Inferior parietal cortex (tissue), 1 donor: ENCODE measurements at regions not wholly inside any gene's neighbourhood (a gene's known extent, or its start where the extent isn't known, plus 50 kb on each side); places are given as distances from the start of the nearest gene placed in this dataset.
A peak's percentile ranks its signal among the peaks of the same experiment; 100 is the strongest.
"Not testable (repeated sequence)": the region's sequence is repeated elsewhere in the genome, so short reads cannot be mapped to it uniquely, and the experiment has no call there.

Experiments used
- DNase-seq: peaks from one replicate; pipeline ENCODE4 v3.0.0-alpha.2; 2016; ENCODE audit errors: extremely low spot score

- no peak for DNase-seq
Observed at GRCh38 chr5:57750282-57750681, 267.7 kb upstream of the ACTBL2 start.

GRCh38 chr5:57749396-57749795 lies 266.8 kb upstream of the ACTBL2 start:
- no peak for DNase-seq

- no peak for DNase-seq
Observed at GRCh38 chr5:57745700-57746651, 263.4 kb upstream of the ACTBL2 start.

GRCh38 chr5:57745029-57745428 lies 262.4 kb upstream of the ACTBL2 start:
- DNase-seq: no peak

- DNase-seq: no peak
Observed at GRCh38 chr5:57741336-57741735, 258.7 kb upstream of the ACTBL2 start.

- DNase-seq: no peak
Observed at GRCh38 chr5:57738787-57739186, 256.2 kb upstream of the ACTBL2 start.

GRCh38 chr5:57738301-57738700 lies 255.7 kb upstream of the ACTBL2 start:
- DNase-seq: no peak

GRCh38 chr5:57736716-57737115 lies 254.1 kb upstream of the ACTBL2 start:
- peak; percentile 53 for DNase-seq

- DNase-seq: not testable (repeated sequence)
Observed at GRCh38 chr5:57735279-57736153, 252.9 kb upstream of the ACTBL2 start.

GRCh38 chr5:57734296-57734695 lies 251.7 kb upstream of the ACTBL2 start:
- DNase-seq: peak; percentile 45

- DNase-seq: no peak
Observed at GRCh38 chr5:57727591-57727990, 245.0 kb upstream of the ACTBL2 start.

GRCh38 chr5:57725658-57726504 lies 243.3 kb upstream of the ACTBL2 start:
- DNase-seq: no peak

GRCh38 chr5:57724836-57725235 lies 242.2 kb upstream of the ACTBL2 start:
- no peak for DNase-seq

GRCh38 chr5:57721226-57721625 lies 238.6 kb upstream of the ACTBL2 start:
- no peak for DNase-seq

- DNase-seq: no peak
Observed at GRCh38 chr5:57720656-57721055, 238.0 kb upstream of the ACTBL2 start.

- no peak for DNase-seq
Observed at GRCh38 chr5:57719216-57719615, 236.6 kb upstream of the ACTBL2 start.

GRCh38 chr5:57718155-57718554 lies 235.5 kb upstream of the ACTBL2 start:
- DNase-seq: no peak

- DNase-seq: no peak
Observed at GRCh38 chr5:57717555-57717954, 234.9 kb upstream of the ACTBL2 start.

- no peak for DNase-seq
Observed at GRCh38 chr5:57716661-57717060, 234.1 kb upstream of the ACTBL2 start.

- DNase-seq: no peak
Observed at GRCh38 chr5:57715296-57715695, 232.7 kb upstream of the ACTBL2 start.

GRCh38 chr5:57713535-57713934 lies 230.9 kb upstream of the ACTBL2 start:
- DNase-seq: not testable (repeated sequence)

GRCh38 chr5:57711946-57712345 lies 229.3 kb upstream of the ACTBL2 start:
- no peak for DNase-seq
